PFSK-1 (cell line): ENCODE measurements at regions not wholly inside any gene's neighbourhood (a gene's known extent, or its start where the extent isn't known, plus 50 kb on each side); places are given as distances from the start of the nearest gene placed in this dataset.

Source experiments
- FOXP2 ChIP-seq: optimal IDR thresholded peaks from 2 replicates; pipeline ENCODE3; 2011; ENCODE audit warnings: borderline replicate concordance, control low read depth, inconsistent platforms; ENCODE audit not compliant: insufficient read depth; ENCODE audit errors: extremely low read length, extremely low read depth
- POLR2AphosphoS5 ChIP-seq: IDR thresholded peaks from 2 replicates; pipeline ENCODE4 v1.6.1; 2012; ENCODE audit warnings: low read depth, mild to moderate bottlenecking, control low read depth, low read length, moderate library complexity
- SIN3A ChIP-seq: IDR thresholded peaks from 2 replicates; pipeline ENCODE4 v1.6.1; 2012; ENCODE audit warnings: mild to moderate bottlenecking, low read length, moderate library complexity, borderline replicate concordance; ENCODE audit not compliant: insufficient read depth
- TAF1 ChIP-seq: IDR thresholded peaks from 2 replicates; pipeline ENCODE4 v1.6.1; 2012; ENCODE audit warnings: low read length, control low read depth, borderline replicate concordance; ENCODE audit not compliant: insufficient read depth
- TF ChIP-seq, protein P1 (sequence below), 2 experiments: IDR thresholded peaks; 2 replicates each; pipeline versions ENCODE4 v1.6.1 to v1.8.0; 2011 to 2012; ENCODE audit warnings: low read depth in 2 of 2, low read length in 2 of 2, control low read depth in 1 of 2, inconsistent platforms in 1 of 2, mild to moderate bottlenecking in 1 of 2, moderate library complexity in 1 of 2; ENCODE audit not compliant: insufficient read depth in 1 of 2

DNA sequence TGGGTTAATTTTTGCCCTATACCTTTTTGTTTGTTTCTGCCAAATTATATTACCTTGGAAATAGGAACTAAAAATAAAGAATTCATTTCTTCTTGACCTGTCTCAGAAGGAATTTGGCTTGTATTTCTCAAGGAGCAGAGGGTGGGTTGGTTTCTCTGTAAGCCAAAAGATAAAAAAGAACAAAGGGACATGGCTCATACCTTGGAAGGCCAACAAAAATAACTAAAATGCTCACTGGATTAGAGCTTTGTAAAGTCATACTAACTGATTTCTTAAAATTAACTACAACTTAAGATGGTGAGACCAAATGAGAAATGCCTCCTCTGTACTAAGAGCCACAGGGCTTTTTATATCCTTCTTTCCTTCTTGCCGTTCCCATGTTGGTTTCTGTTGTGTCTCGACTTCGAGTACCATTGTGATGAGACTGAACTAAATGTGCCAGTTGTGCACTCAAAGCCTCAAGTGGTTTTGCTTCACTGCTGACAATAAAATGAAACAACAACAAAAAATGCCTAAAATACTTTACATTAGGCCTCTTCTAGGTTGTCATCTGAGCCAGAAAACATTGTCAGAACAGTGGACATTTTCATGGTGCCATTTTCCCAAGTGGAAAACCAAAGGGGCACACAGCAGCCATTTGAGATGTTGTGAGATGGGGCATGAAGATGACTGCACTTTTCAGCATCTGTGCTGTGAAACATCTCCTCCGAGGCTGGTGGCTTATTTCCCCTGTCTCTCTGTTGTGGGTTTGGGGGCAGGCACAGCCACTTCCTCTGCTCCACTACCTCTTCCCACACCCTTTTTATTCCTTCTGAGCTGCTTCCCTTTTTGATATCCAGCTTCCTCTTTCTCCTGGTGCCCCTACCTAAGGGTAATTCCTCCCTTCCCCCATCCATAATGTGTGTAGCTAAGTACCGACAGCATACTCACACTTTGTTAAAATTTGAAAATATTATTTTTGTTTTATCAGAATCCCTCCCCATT lies 51.8 kb upstream of the AGR3 start:
- TF ChIP-seq TAF1 (no peak), POLR2AphosphoS5 (no peak), FOXP2 (no peak), SIN3A (no peak)
- TF ChIP-seq, protein P1, sequence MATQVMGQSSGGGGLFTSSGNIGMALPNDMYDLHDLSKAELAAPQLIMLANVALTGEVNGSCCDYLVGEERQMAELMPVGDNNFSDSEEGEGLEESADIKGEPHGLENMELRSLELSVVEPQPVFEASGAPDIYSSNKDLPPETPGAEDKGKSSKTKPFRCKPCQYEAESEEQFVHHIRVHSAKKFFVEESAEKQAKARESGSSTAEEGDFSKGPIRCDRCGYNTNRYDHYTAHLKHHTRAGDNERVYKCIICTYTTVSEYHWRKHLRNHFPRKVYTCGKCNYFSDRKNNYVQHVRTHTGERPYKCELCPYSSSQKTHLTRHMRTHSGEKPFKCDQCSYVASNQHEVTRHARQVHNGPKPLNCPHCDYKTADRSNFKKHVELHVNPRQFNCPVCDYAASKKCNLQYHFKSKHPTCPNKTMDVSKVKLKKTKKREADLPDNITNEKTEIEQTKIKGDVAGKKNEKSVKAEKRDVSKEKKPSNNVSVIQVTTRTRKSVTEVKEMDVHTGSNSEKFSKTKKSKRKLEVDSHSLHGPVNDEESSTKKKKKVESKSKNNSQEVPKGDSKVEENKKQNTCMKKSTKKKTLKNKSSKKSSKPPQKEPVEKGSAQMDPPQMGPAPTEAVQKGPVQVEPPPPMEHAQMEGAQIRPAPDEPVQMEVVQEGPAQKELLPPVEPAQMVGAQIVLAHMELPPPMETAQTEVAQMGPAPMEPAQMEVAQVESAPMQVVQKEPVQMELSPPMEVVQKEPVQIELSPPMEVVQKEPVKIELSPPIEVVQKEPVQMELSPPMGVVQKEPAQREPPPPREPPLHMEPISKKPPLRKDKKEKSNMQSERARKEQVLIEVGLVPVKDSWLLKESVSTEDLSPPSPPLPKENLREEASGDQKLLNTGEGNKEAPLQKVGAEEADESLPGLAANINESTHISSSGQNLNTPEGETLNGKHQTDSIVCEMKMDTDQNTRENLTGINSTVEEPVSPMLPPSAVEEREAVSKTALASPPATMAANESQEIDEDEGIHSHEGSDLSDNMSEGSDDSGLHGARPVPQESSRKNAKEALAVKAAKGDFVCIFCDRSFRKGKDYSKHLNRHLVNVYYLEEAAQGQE (IDR thresholded peaks at IDR 0.05; ENCODE audit: insufficient read depth in 1 of 2, low read depth in 2 of 2, low read length in 2 of 2) = no peak

DNA sequence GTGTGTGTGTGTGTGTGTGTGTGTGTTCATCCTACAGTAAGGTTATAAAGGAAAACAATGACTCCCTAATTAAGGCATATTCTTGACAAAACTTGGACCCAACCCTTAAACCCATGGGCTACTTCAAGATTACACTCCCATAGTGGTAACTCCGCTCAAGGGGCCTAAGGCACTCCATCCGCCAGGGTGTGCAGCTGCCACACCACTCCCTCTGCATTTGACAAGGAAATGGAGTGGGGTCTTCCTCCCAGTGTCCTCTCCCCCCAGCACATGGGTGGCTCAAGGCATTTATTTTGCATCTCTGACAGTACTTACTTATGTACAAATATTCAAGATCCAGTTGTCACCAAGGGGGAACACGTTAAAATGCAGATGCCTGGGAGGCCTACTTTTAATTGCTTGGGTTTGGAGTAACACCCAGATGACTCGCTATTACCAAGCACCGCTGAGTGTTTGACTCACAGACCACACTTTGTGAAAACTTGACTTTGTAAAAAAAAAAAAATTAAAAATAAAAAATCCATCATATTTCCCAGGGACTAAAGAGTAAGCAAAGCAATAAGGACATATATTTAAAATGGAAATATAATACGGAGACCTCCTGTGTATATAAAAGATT lies 53.0 kb upstream of the AGR3 start:
- TF ChIP-seq FOXP2 (no peak), POLR2AphosphoS5 (no peak)
- TF ChIP-seq, protein P1 (IDR thresholded peaks at IDR 0.05; ENCODE audit: insufficient read depth in 1 of 2, low read depth in 2 of 2, low read length in 2 of 2) = no peak

DNA sequence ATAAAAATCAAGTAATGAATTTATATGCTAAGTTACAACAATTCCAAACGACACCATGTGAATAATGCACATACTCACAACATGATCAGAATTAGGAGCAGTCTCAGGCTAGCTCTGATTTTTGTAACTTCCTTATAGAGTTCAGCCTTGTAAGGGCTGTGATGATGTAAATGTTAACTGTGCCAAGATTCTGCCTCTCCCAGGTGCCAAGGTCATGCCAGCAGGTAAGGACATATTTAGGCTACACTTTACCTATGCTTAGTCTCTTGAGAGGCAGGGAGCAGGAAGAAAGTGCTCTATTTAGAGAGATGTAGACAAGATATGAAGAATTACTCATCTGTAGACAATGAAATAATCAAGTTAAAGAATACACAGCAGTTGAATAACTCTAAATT lies 53.6 kb upstream of the AGR3 start:
- TF ChIP-seq SIN3A = no peak
- no peak for TF ChIP-seq FOXP2
- no peak for TF ChIP-seq TAF1
- TF ChIP-seq, protein P1 (IDR thresholded peaks at IDR 0.05; ENCODE audit: insufficient read depth in 1 of 2, low read depth in 2 of 2, low read length in 2 of 2) = no peak
- no peak for TF ChIP-seq POLR2AphosphoS5

DNA sequence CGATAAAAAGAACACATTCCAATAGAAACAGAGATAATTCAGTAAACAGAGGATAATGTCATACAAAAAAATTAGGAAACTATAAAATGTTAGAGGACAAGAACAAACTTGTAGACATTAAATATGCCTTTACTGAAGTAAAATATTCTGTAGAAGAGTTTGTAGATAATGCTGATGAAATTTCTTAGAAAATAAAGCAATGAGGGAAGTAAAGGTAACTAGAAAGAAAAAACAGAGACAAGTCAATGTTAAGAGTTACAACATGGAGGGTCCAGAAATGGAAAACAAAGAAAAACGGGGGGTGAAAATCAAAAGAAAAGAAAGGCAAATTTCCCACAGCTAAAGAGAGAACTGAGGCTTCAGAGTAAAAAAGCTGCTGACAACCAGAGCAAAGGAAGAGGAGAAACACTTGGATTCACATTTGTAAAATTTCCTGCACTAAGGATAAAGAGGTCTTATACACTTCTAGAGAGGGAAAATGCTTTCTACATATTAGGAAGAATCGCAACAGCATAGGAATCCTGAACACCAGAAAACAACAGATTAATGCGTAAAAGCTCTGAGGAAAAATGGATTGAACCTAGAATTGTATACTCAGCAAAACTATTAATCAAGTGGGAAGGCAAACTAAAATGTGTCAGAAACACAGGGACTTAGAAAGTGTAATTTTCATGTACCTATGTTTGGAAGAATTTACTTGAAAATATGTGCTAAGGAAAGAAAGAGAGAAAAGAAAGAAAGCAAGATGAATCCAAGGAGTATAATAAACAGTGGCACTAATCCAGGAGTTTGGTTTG lies 55.0 kb upstream of the AGR3 start:
- TF ChIP-seq FOXP2 = no peak
- no peak for TF ChIP-seq POLR2AphosphoS5
- TF ChIP-seq, protein P1 (IDR thresholded peaks at IDR 0.05; ENCODE audit: insufficient read depth in 1 of 2, low read depth in 2 of 2, low read length in 2 of 2) = no peak
- TF ChIP-seq SIN3A = no peak
- no peak for TF ChIP-seq TAF1
